ENCODE measurements at regions not wholly inside any gene's neighbourhood (a gene's known extent, or its start where the extent isn't known, plus 50 kb on each side); places are given as distances from the start of the nearest gene placed in this dataset.

DNA sequence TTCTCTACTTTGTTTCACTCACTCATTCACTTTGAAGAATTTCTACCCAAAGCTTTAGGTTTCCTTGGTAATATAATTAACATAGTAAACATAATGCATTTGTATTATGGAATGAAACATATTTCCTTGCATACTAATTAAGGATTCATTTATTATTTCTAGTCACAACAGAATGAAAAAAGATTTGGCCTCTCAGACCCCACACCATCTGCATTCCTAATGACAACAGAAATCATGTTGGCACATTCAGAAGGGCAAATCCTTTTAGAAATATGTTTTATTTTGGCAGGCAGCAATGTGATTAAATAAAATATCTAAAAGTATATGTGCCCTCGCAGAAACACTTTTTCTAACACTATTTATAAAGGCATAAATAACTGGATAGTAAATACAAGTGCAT lies 163.4 kb downstream of the HTR1B start:
- TF ChIP-seq SIN3A (IDR thresholded peaks at IDR 0.05; ENCODE audit: borderline replicate concordance, insufficient read depth, low read length) (no peak), TAF1 (IDR thresholded peaks at IDR 0.05; ENCODE audit: borderline replicate concordance, insufficient read depth, low read length) (no peak), POLR2AphosphoS5 (IDR thresholded peaks at IDR 0.05; ENCODE audit: low read depth, low read length) (no peak)
- TF ChIP-seq, protein P1, sequence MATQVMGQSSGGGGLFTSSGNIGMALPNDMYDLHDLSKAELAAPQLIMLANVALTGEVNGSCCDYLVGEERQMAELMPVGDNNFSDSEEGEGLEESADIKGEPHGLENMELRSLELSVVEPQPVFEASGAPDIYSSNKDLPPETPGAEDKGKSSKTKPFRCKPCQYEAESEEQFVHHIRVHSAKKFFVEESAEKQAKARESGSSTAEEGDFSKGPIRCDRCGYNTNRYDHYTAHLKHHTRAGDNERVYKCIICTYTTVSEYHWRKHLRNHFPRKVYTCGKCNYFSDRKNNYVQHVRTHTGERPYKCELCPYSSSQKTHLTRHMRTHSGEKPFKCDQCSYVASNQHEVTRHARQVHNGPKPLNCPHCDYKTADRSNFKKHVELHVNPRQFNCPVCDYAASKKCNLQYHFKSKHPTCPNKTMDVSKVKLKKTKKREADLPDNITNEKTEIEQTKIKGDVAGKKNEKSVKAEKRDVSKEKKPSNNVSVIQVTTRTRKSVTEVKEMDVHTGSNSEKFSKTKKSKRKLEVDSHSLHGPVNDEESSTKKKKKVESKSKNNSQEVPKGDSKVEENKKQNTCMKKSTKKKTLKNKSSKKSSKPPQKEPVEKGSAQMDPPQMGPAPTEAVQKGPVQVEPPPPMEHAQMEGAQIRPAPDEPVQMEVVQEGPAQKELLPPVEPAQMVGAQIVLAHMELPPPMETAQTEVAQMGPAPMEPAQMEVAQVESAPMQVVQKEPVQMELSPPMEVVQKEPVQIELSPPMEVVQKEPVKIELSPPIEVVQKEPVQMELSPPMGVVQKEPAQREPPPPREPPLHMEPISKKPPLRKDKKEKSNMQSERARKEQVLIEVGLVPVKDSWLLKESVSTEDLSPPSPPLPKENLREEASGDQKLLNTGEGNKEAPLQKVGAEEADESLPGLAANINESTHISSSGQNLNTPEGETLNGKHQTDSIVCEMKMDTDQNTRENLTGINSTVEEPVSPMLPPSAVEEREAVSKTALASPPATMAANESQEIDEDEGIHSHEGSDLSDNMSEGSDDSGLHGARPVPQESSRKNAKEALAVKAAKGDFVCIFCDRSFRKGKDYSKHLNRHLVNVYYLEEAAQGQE (IDR thresholded peaks at IDR 0.05; ENCODE audit: insufficient read depth in 1 of 2, low read depth in 2 of 2, low read length in 2 of 2) = no peak

Measured in PFSK-1 (cell line).